Mesodermal cell (in vitro differentiated cells): ENCODE measurements at regions not wholly inside any gene's neighbourhood (a gene's known extent, or its start where the extent isn't known, plus 50 kb on each side); places are given as distances from the start of the nearest gene placed in this dataset.
A peak's percentile ranks its signal among the peaks of the same experiment; 100 is the strongest.
"Not testable (repeated sequence)": the region's sequence is repeated elsewhere in the genome, so short reads cannot be mapped to it uniquely, and the experiment has no call there.

Experiments
- H3K27ac ChIP-seq: 2 replicates; pipeline ENCODE4 v1.7.0; 2013; ENCODE audit warnings: mild to moderate bottlenecking, low read depth, low read length, moderate library complexity; ENCODE audit not compliant: severe bottlenecking
- H3K36me3 ChIP-seq: 2 replicates; pipeline ENCODE4 v1.7.1; 2013; ENCODE audit warnings: mild to moderate bottlenecking, low read length, moderate library complexity; ENCODE audit not compliant: control insufficient read depth, insufficient read depth
- H3K4me1 ChIP-seq: one replicate; pipeline ENCODE4 v1.7.1; 2013; ENCODE audit warnings: mild to moderate bottlenecking, low read length; ENCODE audit not compliant: insufficient read depth, control insufficient read depth, poor library complexity, severe bottlenecking
- H3K4me3 ChIP-seq: 2 replicates; pipeline ENCODE4 v1.7.0; 2013; ENCODE audit warnings: low read length, control low read depth, mild to moderate bottlenecking; ENCODE audit not compliant: insufficient read depth, poor library complexity, severe bottlenecking; ENCODE audit errors: extremely low read depth
- H3K9me3 ChIP-seq: 2 replicates; pipeline ENCODE4 v1.7.1; 2013; ENCODE audit warnings: mild to moderate bottlenecking, low read length, moderate library complexity; ENCODE audit not compliant: control insufficient read depth
- WGBS, 2 experiments: methylation state at CpG; one replicate each; pipeline ENCODE4 v1.1.5; 2013; ENCODE audit warnings: missing lambda C conversion rate in 2 of 2; ENCODE audit not compliant: insufficient coverage in 2 of 2; 5-methylcytosine and 5-hydroxymethylcytosine counted together

DNA sequence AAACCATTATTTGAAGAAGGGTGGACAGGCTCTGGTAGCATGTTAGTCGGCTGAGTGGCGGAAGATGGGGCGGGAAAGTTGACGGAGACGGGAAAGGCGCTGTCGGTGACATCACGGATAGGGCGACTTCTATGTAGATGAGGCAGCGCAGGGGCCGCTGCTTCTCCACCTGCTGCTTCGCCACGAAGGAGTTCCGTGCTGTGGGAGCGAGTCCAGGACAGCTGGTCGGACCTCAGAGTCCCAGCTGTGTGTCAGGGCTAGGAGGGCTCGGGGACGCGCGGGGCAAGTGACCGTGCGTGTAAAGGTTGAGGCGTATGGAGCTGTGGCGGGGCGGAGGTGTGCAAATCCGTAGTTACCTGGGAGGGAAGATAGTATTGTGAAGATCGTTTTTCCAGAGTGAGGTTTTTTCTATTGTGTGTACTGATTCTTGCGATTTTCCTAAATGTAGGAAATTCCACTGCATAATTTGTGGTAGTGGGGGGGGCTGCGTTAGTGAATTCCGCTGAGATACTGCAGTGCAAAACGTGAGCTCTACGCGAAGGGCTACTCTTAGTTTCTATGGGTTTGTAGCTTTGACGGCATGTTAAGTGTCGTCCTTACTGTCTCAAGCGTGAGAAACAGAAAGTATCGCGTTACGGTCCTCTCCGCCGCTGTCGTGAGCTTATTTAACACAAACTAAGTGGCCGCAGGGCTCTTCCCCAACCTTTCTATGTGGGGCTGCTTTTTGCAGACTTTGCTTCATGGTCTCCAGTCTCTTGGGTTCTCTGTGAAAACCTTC, 111.2 kb upstream of the NBPF11 start:
- H3K9me3 ChIP-seq, result no peaks in the 10 kb centered on the region
- no peaks in the 10 kb centered on the region for H3K36me3 ChIP-seq
- H3K4me1 ChIP-seq, result peaks cover 8% of the 10 kb centered on the region
- peak overlapping the region; percentile 94 for H3K27ac ChIP-seq
- WGBS, 2 experiments, result 2% methylated on average over 42 to 43 of the region's 43 CpGs
- H3K4me3 ChIP-seq, result peak overlapping the region; percentile 35

- not testable (repeated sequence) for H3K4me3 ChIP-seq, H3K27ac ChIP-seq, H3K4me1 ChIP-seq, H3K36me3 ChIP-seq, H3K9me3 ChIP-seq
- WGBS, 2 experiments, result 94% methylated on average over 2 of the region's 3 CpGs; no CpG with 5 or more reads in 1 of the 2 experiments
Measured at GRCh38 chr1:148261684-148262083, 109.6 kb upstream of the NBPF11 start.

- not testable (repeated sequence) for H3K27ac ChIP-seq, H3K4me1 ChIP-seq, H3K4me3 ChIP-seq, H3K9me3 ChIP-seq, H3K36me3 ChIP-seq
- whole genome bisulfite sequencing, 2 experiments, result 86 to 94% methylated on average over 2 to 4 of the region's 4 CpGs
Measured at GRCh38 chr1:148257886-148258285, 105.8 kb upstream of the NBPF11 start.

GRCh38 chr1:148254611-148255429, 102.7 kb upstream of the NBPF11 start:
- H3K9me3 ChIP-seq, H3K4me1 ChIP-seq, H3K36me3 ChIP-seq, H3K4me3 ChIP-seq, H3K27ac ChIP-seq: not testable (repeated sequence)
- 53 to 75% methylated on average over 9 to 12 of the region's 16 CpGs for WGBS, 2 experiments

DNA sequence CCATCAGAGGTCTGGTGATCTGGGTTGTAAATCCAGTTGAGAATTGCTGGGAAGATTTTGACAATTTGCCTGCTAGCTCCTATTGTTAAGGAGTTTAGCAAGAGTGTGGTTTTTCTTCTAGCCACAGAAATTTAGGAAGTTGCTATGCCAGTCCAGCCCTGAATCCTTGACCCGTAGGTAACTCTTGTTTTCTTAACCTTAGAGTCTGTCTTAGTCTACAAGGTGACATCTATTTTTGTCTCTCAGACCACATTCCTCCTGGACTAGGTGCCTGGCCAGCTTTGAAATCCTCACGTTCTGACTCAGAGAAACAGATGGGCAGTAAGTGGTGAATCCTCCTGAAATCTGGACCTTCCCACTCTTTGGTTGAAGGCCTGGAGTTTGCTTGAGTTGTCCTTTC, 101.7 kb upstream of the NBPF11 start:
- H3K4me1 ChIP-seq, H3K36me3 ChIP-seq, H3K27ac ChIP-seq, H3K9me3 ChIP-seq, H3K4me3 ChIP-seq: not testable (repeated sequence)
- WGBS, 2 experiments, result no CpG with 5 or more reads among the region's 2 CpGs

- no CpG with 5 or more reads among the region's 2 CpGs for WGBS, 2 experiments
- not testable (repeated sequence) for H3K4me3 ChIP-seq, H3K9me3 ChIP-seq
Measured at GRCh38 chr1:148248798-148249197, 96.7 kb upstream of the NBPF11 start.

GRCh38 chr1:148246258-148246861, 94.3 kb upstream of the NBPF11 start:
- not testable (repeated sequence) for H3K4me3 ChIP-seq, H3K27ac ChIP-seq, H3K4me1 ChIP-seq, H3K36me3 ChIP-seq, H3K9me3 ChIP-seq
- 69% methylated on average over 11 of the region's 46 CpGs; no CpG with 5 or more reads in 1 of the 2 experiments for WGBS, 2 experiments

More at GRCh38 chr1:148248798-148249197, 96.7 kb upstream of the NBPF11 start:
- H3K4me1 ChIP-seq, H3K27ac ChIP-seq, H3K36me3 ChIP-seq: not testable (repeated sequence)

- WGBS, 2 experiments, result no CpG with 5 or more reads among the region's 25 CpGs
- H3K9me3 ChIP-seq, H3K4me1 ChIP-seq, H3K27ac ChIP-seq, H3K4me3 ChIP-seq, H3K36me3 ChIP-seq: not testable (repeated sequence)
Measured at GRCh38 chr1:148245843-148246242, 93.8 kb upstream of the NBPF11 start.

DNA sequence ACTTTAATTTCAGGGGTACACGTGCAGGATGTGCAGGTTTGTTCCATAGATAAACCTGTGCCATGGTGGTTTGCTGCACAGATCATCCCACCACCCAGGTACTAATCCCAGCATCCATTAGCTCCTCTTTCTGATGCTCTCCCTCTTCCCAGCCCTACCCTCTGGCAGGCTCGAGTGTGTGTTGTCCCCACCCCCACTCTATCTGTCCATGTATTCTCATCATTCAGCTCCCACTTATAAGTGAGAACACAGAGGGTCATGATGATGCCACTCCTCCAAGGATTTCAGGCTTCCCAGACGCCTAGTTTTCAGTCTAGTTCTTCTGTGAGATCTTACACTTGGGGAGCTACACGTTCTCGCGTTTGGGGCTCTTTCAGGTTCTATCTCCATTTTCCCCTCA, 93.4 kb upstream of the NBPF11 start:
- not testable (repeated sequence) for H3K36me3 ChIP-seq, H3K4me1 ChIP-seq
- WGBS, 2 experiments, result no CpG with 5 or more reads among the region's 6 CpGs

GRCh38 chr1:148233250-148233649, 81.2 kb upstream of the NBPF11 start:
- H3K9me3 ChIP-seq, H3K4me1 ChIP-seq, H3K27ac ChIP-seq, H3K4me3 ChIP-seq, H3K36me3 ChIP-seq: not testable (repeated sequence)
- WGBS, 2 experiments, result no CpG with 5 or more reads among the region's 8 CpGs

More for the DNA sequence above, 93.4 kb upstream of the NBPF11 start:
- not testable (repeated sequence) for H3K4me3 ChIP-seq, H3K9me3 ChIP-seq, H3K27ac ChIP-seq
